ENCODE measurements at regions not wholly inside any gene's neighbourhood (a gene's known extent, or its start where the extent isn't known, plus 50 kb on each side); places are given as distances from the start of the nearest gene placed in this dataset.

- H3K4me1 ChIP-seq (ENCODE audit: control insufficient read depth, insufficient read depth, low read length), result no peaks in the 10 kb centered on the region
- ChIA-PET SMC1A (ENCODE audit: uncharacterized antibody, unreplicated experiment) (no interaction called here), RAD21 (ENCODE audit: unreplicated experiment) (no interaction called here), CTCF (no interaction called here), POLR2A (interaction anchor here (0.6 kb wide), 1 partner anchor 372 kb away, joined by 3 read pairs; no protein-coding TSS in a partner anchor)
- DNase-seq (ENCODE audit: low read depth, low spot score), result no peak
- TF ChIP-seq ZNF207 (IDR thresholded peaks at IDR 0.05; ENCODE audit: borderline replicate concordance) (no peak), JUNB (IDR thresholded peaks at IDR 0.05) (no peak), KAT2A (conservative IDR thresholded peaks at IDR 0.05; ENCODE audit: control insufficient read depth, low read depth, low read length) (no peak), SUZ12 (IDR thresholded peaks at IDR 0.05; ENCODE audit: unreplicated experiment) (no peak)
- TF ChIP-seq, protein P1, sequence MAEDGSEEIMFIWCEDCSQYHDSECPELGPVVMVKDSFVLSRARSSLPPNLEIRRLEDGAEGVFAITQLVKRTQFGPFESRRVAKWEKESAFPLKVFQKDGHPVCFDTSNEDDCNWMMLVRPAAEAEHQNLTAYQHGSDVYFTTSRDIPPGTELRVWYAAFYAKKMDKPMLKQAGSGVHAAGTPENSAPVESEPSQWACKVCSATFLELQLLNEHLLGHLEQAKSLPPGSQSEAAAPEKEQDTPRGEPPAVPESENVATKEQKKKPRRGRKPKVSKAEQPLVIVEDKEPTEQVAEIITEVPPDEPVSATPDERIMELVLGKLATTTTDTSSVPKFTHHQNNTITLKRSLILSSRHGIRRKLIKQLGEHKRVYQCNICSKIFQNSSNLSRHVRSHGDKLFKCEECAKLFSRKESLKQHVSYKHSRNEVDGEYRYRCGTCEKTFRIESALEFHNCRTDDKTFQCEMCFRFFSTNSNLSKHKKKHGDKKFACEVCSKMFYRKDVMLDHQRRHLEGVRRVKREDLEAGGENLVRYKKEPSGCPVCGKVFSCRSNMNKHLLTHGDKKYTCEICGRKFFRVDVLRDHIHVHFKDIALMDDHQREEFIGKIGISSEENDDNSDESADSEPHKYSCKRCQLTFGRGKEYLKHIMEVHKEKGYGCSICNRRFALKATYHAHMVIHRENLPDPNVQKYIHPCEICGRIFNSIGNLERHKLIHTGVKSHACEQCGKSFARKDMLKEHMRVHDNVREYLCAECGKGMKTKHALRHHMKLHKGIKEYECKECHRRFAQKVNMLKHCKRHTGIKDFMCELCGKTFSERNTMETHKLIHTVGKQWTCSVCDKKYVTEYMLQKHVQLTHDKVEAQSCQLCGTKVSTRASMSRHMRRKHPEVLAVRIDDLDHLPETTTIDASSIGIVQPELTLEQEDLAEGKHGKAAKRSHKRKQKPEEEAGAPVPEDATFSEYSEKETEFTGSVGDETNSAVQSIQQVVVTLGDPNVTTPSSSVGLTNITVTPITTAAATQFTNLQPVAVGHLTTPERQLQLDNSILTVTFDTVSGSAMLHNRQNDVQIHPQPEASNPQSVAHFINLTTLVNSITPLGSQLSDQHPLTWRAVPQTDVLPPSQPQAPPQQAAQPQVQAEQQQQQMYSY (CRISPR knock-in tag; IDR thresholded peaks at IDR 0.05), result no peak
- TF ChIP-seq, protein P2, sequence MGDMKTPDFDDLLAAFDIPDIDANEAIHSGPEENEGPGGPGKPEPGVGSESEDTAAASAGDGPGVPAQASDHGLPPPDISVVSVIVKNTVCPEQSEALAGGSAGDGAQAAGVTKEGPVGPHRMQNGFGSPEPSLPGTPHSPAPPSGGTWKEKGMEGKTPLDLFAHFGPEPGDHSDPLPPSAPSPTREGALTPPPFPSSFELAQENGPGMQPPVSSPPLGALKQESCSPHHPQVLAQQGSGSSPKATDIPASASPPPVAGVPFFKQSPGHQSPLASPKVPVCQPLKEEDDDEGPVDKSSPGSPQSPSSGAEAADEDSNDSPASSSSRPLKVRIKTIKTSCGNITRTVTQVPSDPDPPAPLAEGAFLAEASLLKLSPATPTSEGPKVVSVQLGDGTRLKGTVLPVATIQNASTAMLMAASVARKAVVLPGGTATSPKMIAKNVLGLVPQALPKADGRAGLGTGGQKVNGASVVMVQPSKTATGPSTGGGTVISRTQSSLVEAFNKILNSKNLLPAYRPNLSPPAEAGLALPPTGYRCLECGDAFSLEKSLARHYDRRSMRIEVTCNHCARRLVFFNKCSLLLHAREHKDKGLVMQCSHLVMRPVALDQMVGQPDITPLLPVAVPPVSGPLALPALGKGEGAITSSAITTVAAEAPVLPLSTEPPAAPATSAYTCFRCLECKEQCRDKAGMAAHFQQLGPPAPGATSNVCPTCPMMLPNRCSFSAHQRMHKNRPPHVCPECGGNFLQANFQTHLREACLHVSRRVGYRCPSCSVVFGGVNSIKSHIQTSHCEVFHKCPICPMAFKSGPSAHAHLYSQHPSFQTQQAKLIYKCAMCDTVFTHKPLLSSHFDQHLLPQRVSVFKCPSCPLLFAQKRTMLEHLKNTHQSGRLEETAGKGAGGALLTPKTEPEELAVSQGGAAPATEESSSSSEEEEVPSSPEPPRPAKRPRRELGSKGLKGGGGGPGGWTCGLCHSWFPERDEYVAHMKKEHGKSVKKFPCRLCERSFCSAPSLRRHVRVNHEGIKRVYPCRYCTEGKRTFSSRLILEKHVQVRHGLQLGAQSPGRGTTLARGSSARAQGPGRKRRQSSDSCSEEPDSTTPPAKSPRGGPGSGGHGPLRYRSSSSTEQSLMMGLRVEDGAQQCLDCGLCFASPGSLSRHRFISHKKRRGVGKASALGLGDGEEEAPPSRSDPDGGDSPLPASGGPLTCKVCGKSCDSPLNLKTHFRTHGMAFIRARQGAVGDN (IDR thresholded peaks at IDR 0.05), result no peak
- TF ChIP-seq, protein P3, sequence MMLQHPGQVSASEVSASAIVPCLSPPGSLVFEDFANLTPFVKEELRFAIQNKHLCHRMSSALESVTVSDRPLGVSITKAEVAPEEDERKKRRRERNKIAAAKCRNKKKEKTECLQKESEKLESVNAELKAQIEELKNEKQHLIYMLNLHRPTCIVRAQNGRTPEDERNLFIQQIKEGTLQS (IDR thresholded peaks at IDR 0.05; ENCODE audit: borderline replicate concordance, extremely low read depth, low read depth, low read length), result no peak
- TF ChIP-seq, protein P4, sequence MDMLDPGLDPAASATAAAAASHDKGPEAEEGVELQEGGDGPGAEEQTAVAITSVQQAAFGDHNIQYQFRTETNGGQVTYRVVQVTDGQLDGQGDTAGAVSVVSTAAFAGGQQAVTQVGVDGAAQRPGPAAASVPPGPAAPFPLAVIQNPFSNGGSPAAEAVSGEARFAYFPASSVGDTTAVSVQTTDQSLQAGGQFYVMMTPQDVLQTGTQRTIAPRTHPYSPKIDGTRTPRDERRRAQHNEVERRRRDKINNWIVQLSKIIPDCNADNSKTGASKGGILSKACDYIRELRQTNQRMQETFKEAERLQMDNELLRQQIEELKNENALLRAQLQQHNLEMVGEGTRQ (IDR thresholded peaks at IDR 0.05; ENCODE audit: borderline replicate concordance, low read depth, low read length), result no peak
- no peaks in the 10 kb centered on the region; a peak in 2 of 4 replicates for H3K27me3 ChIP-seq (replicated peaks in 1 of 2; ENCODE audit: control insufficient read depth in 2 of 2, insufficient read depth in 2 of 2, low read length in 1 of 2)
- intact Hi-C loops (cut with micrococcal nuclease; ENCODE audit: unreplicated experiment), result no loop called here
- no peak for FAIRE-seq
- no peaks in the 10 kb centered on the region for H3K9me3 ChIP-seq (replicated peaks; ENCODE audit: control insufficient read depth, insufficient read depth, low read length)
- H3K79me2 ChIP-seq (ENCODE audit: control insufficient read depth, insufficient read depth, low read length), result no peaks in the 10 kb centered on the region
- no peak overlapping the region for H2AFZ ChIP-seq (ENCODE audit: control insufficient read depth, low read depth, low read length)
- in situ Hi-C loops (cut with MboI), result loop anchor here (5.0 kb wide), 1 partner anchor 52 kb away; no protein-coding TSS in a partner anchor
- no peaks in the 10 kb centered on the region for H4K20me1 ChIP-seq (ENCODE audit: control insufficient read depth, insufficient read depth)
- 37% methylated on average over 13 of the region's 13 CpGs for WGBS (ENCODE audit: insufficient coverage, insufficient replicate concordance, low lambda C conversion rate, missing lambda C conversion rate)
- ATAC-seq, result no peak
- no peak overlapping the region for H3K4me2 ChIP-seq (ENCODE audit: control insufficient read depth, insufficient read depth)
- H3K36me3 ChIP-seq (ENCODE audit: control insufficient read depth in 2 of 2, insufficient read depth in 2 of 2, low read length in 1 of 2), result no peaks in the 10 kb centered on the region
- no TSS peak for BruUV-seq (replicated peaks)
- no peak overlapping the region for H3K9ac ChIP-seq (ENCODE audit: control insufficient read depth, insufficient read depth, low read length)
- no peak overlapping the region for H3K4me3 ChIP-seq
- H3K27ac ChIP-seq (ENCODE audit: control insufficient read depth, insufficient read depth), result no peak overlapping the region
These were observed 145.2 kb downstream of the WSCD1 start for GRCh38 chr17:6215071-6216035.
